ENCODE measurements at regions not wholly inside any gene's neighbourhood (a gene's known extent, or its start where the extent isn't known, plus 50 kb on each side); places are given as distances from the start of the nearest gene placed in this dataset.

DNA sequence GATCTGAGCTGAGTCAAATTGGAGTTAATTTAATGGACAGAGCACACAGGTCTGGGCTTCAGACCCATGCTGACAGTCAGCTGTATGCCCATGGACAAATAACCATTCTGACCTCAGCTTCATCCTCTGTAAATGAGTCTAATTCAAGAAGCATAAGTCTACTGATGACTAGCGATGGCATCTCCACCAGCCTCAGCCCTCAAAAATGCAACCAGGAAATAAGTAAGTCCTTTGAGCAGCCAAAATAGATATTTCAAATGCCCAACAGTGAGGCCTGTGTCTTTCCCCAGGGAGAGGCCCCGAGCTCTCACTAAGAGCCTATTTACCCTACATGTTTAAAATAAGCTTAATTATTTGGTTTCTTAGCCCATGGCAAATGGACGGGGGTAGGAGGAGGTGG is 114.2 kb upstream of the MTHFD1L start:
- TF ChIP-seq POLR2A (IDR thresholded peaks at IDR 0.05) (no peak), EP300 (IDR thresholded peaks at IDR 0.05) (no peak)
- TF ChIP-seq, protein P1, sequence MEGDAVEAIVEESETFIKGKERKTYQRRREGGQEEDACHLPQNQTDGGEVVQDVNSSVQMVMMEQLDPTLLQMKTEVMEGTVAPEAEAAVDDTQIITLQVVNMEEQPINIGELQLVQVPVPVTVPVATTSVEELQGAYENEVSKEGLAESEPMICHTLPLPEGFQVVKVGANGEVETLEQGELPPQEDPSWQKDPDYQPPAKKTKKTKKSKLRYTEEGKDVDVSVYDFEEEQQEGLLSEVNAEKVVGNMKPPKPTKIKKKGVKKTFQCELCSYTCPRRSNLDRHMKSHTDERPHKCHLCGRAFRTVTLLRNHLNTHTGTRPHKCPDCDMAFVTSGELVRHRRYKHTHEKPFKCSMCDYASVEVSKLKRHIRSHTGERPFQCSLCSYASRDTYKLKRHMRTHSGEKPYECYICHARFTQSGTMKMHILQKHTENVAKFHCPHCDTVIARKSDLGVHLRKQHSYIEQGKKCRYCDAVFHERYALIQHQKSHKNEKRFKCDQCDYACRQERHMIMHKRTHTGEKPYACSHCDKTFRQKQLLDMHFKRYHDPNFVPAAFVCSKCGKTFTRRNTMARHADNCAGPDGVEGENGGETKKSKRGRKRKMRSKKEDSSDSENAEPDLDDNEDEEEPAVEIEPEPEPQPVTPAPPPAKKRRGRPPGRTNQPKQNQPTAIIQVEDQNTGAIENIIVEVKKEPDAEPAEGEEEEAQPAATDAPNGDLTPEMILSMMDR (IDR thresholded peaks at IDR 0.05) = no peak

All from gastroesophageal sphincter (tissue), 3 donors.